ENCODE measurements at regions not wholly inside any gene's neighbourhood (a gene's known extent, or its start where the extent isn't known, plus 50 kb on each side); places are given as distances from the start of the nearest gene placed in this dataset.

GRCh38 chr3:77933926-77934325 is 894.0 kb downstream of the ROBO2 start:
- DNase-seq (ENCODE audit: low spot score): no peak
- in situ Hi-C loops (cut with MboI; ENCODE audit: low pct_unique_long_range_greater_than_20kb, low sequenced_read_pairs, unreplicated experiment): no loop called here
- no peak for TF ChIP-seq CTCF (IDR thresholded peaks at IDR 0.05; ENCODE audit: extremely low read depth, insufficient read depth, missing control alignments)

- in situ Hi-C loops (cut with MboI; ENCODE audit: low pct_unique_long_range_greater_than_20kb, low sequenced_read_pairs, unreplicated experiment): no loop called here
- no peak for DNase-seq (ENCODE audit: low spot score)
- no peak for TF ChIP-seq CTCF (IDR thresholded peaks at IDR 0.05; ENCODE audit: extremely low read depth, insufficient read depth, missing control alignments)
Measured at GRCh38 chr3:77935418-77935817, 895.5 kb downstream of the ROBO2 start.

GRCh38 chr3:77939726-77940125 is 899.8 kb downstream of the ROBO2 start:
- in situ Hi-C loops (cut with MboI; ENCODE audit: low pct_unique_long_range_greater_than_20kb, low sequenced_read_pairs, unreplicated experiment): no loop called here
- DNase-seq (ENCODE audit: low spot score): no peak
- TF ChIP-seq CTCF (IDR thresholded peaks at IDR 0.05; ENCODE audit: extremely low read depth, insufficient read depth, missing control alignments): no peak

GRCh38 chr3:77943598-77943997 is 903.7 kb downstream of the ROBO2 start:
- no peak for DNase-seq (ENCODE audit: low spot score)
- in situ Hi-C loops (cut with MboI; ENCODE audit: low pct_unique_long_range_greater_than_20kb, low sequenced_read_pairs, unreplicated experiment): no loop called here
- TF ChIP-seq CTCF (IDR thresholded peaks at IDR 0.05; ENCODE audit: extremely low read depth, insufficient read depth, missing control alignments): no peak

- no peak for TF ChIP-seq CTCF (IDR thresholded peaks at IDR 0.05; ENCODE audit: extremely low read depth, insufficient read depth, missing control alignments)
- DNase-seq (ENCODE audit: low spot score): no peak
- in situ Hi-C loops (cut with MboI; ENCODE audit: low pct_unique_long_range_greater_than_20kb, low sequenced_read_pairs, unreplicated experiment): no loop called here
Measured at GRCh38 chr3:77945320-77945719, 905.4 kb downstream of the ROBO2 start.

GRCh38 chr3:77947671-77948070 is 907.8 kb downstream of the ROBO2 start:
- no peak for TF ChIP-seq CTCF (IDR thresholded peaks at IDR 0.05; ENCODE audit: extremely low read depth, insufficient read depth, missing control alignments)
- DNase-seq (ENCODE audit: low spot score): no peak
- in situ Hi-C loops (cut with MboI; ENCODE audit: low pct_unique_long_range_greater_than_20kb, low sequenced_read_pairs, unreplicated experiment): no loop called here

- DNase-seq (ENCODE audit: low spot score): no peak
- in situ Hi-C loops (cut with MboI; ENCODE audit: low pct_unique_long_range_greater_than_20kb, low sequenced_read_pairs, unreplicated experiment): no loop called here
- TF ChIP-seq CTCF (IDR thresholded peaks at IDR 0.05; ENCODE audit: extremely low read depth, insufficient read depth, missing control alignments): no peak
Measured at GRCh38 chr3:77967621-77968020, 927.7 kb downstream of the ROBO2 start.
